Adipose tissue (tissue), 3 donors: ENCODE measurements at regions not wholly inside any gene's neighbourhood (a gene's known extent, or its start where the extent isn't known, plus 50 kb on each side); places are given as distances from the start of the nearest gene placed in this dataset.
"Not testable (repeated sequence)": the region's sequence is repeated elsewhere in the genome, so short reads cannot be mapped to it uniquely, and the experiment has no call there.

Experiments
- H3K27ac ChIP-seq: one replicate; pipeline ENCODE4 v1.5.1; 2013; ENCODE audit warnings: low read depth, low read length
- WGBS, 3 donors: extraction: QIAGEN DNeasy Blood & Tissue Kit; methylation state at CpG; one replicate each; pipeline ENCODE4 v1.1.7; 2013; 5-methylcytosine and 5-hydroxymethylcytosine counted together
- donor health status: healthy with polysubstance abuse.
- donor health status: Bipolar disorder and iron deficiency.
- donor health status: healthy.

DNA sequence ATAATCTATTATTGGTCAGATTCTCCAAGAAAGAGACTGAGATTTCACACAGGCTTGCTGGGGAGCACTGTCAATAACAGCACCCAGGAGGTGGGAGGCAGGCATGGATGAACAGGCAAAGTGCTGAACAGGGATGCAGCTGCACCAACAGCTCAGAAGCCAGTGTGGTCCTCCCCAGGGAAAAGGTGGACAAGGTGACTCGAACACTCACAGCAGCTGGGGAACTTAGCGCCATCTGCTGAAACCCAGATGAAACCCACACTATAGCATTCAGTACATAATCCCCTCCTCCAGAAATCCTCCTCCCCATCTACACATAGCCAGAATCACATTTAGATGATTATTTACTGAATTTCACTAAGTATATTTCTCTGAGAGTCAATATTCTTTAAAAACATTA, 255.2 kb upstream of the WSB1 start:
- 18 to 38% (median 30%) methylated on average over 2 of the region's 2 CpGs for WGBS, 3 donors
- H3K27ac ChIP-seq = no peak overlapping the region

DNA sequence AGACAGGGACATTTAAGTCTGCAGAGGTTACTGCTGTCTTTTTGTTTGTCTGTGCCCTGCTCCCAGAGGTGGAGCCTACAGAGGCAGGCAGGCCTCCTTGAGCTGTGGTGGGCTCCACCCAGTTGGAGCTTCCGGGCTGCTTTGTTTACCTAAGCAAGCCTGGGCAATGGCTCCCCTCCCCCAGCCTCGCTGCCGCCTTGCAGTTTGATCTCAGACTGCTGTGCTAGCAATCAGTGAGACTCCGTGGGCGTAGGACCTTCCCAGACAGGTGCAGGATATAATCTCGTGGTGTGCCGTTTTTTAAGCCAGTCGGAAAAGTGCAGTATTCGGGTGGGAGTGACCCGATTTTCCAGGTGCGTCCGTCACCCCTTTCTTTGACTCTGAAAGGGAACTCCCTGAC, 248.9 kb upstream of the WSB1 start:
- WGBS, 3 donors = 77 to 82% (median 81%) methylated on average over 12 of the region's 12 CpGs
- H3K27ac ChIP-seq = not testable (repeated sequence)

DNA sequence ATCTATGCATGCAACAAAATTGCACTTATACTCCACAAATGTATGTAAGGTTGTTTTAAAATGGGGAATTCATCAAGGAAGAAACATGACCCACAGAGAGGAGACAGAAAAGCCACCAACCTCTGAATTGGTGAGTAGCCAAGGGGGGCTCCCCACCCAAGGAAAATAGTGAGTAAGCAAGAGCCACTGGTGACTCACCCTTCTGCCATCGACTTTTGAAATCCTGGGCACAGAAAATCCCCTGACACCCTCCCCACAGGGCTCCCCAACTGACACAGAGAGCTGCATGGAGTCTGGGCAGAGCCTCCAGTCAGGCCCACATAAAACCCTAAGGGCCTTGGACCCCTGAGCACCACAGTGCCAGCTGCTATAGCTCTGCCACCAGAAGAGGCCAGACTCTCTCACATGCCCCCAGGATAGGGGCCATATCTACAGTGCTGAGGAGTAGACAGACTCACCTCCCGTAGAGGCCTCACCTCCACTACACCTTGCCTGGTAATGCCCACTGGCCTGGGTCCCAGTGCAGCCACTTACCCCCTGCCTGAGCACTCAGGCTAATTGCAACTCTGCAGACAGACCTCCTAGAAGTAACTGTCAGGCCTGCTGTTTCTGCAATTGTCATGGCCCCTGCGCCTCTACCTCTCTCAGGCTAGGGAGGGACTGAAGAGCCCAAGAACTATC, 244.7 kb upstream of the WSB1 start:
- 46 to 55% (median 48%) methylated on average over 3 of the region's 3 CpGs for WGBS, 3 donors
- H3K27ac ChIP-seq = no peak overlapping the region

DNA sequence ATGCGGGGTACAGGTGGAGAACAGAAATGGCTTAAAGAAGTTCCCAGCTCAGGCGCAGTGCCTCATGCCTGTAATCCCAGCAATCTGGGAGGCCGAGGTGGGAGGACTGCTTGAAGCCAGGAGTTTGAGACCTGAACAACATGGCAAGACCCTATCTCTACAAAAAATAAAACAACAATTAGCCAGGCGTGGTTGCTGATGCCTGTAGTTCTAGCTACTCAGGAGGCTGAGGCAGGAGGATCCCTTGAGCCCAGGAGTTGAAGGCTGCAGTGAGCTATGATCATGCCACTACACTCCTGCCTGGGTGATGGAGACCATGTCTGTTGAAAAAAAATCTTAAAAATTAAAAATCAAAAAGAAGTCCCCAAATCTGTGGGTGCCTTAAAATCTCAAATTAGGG, 228.3 kb upstream of the WSB1 start:
- WGBS, 3 donors = 60 to 71% (median 65%) methylated on average over 4 of the region's 4 CpGs
- H3K27ac ChIP-seq = no peak overlapping the region

DNA sequence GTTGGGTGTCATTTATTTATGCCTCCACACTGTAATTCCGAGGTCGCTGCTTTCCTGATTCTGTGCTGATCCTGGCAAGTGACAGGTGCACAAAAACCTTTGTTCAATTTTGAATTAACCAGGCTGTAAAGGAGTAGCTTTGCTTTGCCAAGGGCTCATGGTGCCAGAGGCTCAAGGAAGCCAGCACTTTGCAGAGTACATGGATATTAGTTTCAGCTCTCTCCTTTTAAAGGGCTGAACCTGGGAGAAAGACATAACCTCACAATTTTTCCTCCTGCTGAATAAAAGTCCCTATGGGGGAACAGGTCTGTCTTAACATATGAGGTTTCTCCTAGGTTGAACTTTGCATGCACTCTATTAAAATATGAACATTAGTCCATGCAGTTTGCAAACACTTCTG, 227.6 kb upstream of the WSB1 start:
- H3K27ac ChIP-seq = no peak overlapping the region
- 34 to 49% (median 40%) methylated on average over 2 of the region's 2 CpGs for WGBS, 3 donors

DNA sequence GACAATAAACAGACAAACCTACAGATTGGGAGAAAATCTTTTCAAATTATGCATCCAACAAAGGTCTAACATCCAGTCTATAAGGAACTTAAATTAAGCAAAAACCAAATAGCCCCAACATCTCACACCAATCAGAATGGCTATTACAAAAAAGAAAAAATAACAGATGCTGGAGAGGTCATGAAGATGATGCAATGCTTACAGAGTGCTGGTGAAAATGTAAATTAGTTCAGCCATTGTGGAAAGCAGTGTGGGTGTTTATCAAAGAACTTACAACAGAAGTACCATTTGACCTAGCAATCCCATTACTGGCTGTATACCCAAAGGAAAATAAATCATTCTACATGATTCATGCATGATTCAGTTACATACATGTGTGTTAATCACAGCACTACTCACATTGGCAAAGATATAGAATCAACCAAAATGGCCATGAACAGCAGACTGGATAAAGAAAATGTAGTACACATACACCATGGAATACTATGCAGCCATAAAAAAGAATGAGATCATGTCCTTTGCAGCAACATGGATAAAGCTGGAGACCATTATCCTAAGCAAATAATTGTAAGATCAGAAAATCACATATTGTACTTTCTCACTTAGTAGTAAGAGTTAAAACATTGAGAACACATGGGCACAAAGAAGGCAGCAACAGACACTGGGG, 223.9 kb upstream of the WSB1 start:
- no peak overlapping the region for H3K27ac ChIP-seq

DNA sequence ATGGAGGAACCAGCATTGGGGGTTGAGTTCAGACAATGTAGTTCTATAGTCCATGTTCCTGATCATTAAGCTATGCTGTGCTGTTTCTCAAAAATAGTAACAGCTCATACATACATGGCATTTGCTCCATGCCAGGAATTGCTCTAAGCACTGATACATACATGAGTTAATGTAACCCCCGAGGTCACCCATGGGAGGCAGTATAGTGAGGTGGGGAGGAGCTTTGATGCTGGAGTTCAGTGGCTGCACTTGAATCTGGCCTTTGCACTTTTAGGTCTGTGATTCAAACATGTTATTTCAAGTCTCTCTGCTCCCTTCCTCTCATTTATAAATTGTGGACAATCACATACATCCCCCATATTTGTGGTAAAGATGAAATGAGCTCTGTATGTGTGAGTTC, 223.1 kb upstream of the WSB1 start:
- H3K27ac ChIP-seq = no peak overlapping the region
- WGBS, 3 donors = 49 to 72% (median 53%) methylated on average over 1 of the region's 1 CpG

DNA sequence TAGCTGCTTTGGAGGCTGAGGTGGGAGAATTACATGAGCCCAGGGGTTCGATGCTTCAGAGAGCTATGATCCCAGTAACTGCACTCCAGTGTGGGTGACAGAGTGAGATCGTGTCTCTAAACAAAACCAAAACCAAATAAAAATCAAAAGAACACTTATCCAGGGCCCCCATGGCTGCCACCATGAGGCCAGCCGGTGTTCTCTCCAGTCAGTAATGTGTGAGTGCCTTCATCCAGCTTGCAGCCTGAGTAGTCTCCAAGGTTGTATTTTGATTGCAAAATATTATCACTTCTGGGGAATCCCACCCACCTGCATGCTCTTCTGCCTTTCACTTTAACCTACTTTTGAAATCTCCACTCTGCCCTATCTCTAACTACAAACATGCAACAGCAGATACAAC, 221.0 kb upstream of the WSB1 start:
- 32 to 50% (median 43%) methylated on average over 3 of the region's 3 CpGs for WGBS, 3 donors
- H3K27ac ChIP-seq = no peak overlapping the region

DNA sequence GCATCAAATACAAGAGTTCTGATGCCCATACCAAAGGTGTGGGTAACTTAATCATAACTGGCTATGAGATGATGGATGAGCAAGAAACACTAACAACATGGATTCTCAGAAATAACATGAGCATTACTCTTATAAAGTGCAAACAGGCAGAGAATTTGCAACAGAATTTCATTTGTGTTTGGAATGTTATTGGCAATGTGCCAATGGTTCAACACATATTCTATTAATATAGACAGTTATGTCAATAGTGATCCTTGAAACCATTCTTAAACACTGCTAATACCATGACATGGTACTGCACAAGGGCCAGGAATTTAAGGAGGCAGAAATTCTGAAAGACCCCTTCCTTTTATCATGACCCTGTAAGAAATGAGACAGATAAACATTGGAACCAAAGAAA, 217.1 kb upstream of the WSB1 start:
- no peak overlapping the region for H3K27ac ChIP-seq

DNA sequence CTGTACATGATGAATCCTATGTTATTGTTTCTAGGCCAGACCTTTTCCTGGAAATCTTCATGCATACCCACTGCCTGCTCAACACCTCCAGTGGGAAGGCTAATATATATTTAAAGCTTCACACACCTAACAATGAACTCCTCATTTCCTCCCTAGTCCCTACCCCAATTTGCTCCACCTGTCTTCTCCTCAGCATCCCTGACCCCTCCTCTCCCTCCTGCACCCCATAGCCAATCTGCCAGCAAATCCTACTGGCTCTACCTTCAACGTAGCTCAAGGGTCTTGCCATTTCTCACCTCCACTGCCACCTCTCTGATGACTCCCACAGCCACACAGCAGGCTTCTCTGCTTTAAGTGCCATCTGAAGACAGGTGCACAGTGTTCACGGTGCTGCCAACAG, 215.6 kb upstream of the WSB1 start:
- no peak overlapping the region for H3K27ac ChIP-seq
- 30 to 42% (median 36%) methylated on average over 2 of the region's 2 CpGs for WGBS, 3 donors

DNA sequence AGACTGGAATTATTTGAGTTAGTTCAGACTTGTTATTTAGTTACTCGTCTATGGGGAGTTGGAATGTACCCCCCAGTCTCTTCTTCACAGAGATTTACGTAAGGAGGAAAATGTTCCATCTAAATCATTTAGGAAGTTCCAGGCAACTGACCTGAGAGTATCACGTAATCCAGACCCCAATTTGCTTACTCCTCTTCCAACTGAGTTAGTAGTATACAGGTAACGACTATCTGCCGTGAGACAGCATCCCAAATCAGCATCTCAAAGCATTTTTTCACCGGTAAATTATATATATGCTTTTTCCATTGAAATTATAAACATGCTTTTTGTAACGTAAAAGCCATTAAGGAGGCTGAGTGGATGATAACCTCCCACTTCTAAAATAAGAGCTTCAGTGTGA, 214.3 kb upstream of the WSB1 start:
- 34 to 60% (median 49%) methylated on average over 7 of the region's 7 CpGs for WGBS, 3 donors
- no peak overlapping the region for H3K27ac ChIP-seq

DNA sequence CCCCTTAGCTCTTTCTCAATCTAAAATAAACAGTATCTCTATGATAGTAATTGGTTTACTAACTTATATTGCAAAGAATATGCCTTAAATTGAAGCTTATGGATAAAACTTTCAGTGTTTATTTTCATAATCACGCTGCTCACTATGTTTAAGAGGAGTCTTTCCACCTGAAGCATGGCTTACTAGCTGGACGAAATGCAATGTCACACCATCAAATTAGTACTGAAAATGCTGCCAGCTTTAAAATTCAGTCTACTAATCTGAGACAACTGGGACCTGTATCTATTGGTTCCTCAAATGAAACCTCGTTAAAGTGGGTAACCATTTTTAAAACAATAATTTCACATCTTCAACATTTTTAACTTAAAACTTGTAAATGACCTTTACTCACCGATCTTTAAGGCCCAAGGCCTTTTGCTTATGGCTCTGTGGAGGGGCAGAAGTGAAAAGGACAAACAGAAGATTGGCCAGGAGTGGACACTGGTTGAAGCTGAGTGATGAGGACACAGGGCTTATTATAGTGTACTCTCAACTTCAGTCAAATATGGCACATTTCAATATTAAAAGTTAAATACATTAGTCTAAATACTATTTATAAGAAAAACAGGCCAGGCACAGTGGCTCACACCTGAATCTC, 212.8 kb upstream of the WSB1 start:
- no peak overlapping the region for H3K27ac ChIP-seq
- WGBS, 3 donors = 58 to 67% (median 66%) methylated on average over 4 of the region's 4 CpGs

DNA sequence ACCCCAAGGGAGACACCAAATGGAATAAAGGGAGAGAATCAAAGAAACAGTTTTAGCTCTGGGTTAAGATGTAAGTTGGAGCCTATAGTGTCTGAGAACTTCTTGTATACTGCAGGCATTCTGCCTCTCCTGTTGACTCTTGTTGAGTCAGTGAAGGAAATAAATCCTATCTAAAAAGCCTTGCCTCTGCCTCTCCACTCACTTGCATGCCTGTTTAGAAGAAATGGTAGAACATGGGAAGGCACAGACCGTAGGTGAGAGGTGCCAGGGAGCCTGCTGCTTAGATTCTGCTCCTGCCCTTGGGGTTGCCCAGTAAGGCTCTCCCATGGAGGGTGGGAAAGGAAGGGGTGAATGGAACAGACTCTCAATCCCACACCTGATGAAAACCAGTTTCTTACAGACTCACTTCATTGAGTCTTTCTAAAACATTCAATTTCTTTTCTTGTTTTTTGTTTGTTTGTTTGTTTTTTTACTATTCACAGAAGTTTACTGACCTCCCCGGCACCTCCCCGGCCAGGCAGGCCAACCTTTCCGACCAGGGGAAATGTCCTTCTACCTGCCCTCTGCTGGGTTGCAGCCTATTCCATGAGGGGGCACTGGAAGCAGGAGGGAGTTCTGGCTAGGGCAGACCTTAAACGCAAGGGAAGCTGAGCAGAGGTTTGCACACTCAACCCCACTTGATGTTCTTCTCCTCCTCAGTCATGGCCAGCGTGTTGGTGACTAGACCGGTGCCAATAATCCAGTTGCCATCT, 211.7 kb upstream of the WSB1 start:
- WGBS, 3 donors = 73 to 78% (median 75%) methylated on average over 7 of the region's 7 CpGs

DNA sequence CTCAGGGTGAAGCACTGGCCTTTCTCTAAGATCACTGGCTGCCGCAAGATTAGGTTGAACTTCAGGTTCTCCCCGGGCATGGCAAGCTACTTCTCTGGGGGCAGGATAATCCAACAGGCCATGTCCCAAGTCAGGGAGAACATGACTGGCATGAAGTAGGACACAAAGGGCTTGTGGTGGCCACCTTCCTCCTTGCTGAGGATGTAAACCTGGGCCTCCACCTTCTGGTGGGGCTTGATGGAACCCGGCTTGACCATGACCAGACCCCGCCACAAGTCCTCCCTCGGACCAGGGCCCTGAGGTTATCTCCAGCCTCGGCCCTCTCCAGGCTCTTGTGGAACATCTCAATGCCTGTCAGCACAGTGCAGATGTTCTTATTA, 211.1 kb upstream of the WSB1 start:
- H3K27ac ChIP-seq = no peak overlapping the region
- WGBS, 3 donors = 79 to 86% (median 86%) methylated on average over 6 of the region's 6 CpGs

More for the DNA sequence above, 211.7 kb upstream of the WSB1 start:
- no peak overlapping the region for H3K27ac ChIP-seq

DNA sequence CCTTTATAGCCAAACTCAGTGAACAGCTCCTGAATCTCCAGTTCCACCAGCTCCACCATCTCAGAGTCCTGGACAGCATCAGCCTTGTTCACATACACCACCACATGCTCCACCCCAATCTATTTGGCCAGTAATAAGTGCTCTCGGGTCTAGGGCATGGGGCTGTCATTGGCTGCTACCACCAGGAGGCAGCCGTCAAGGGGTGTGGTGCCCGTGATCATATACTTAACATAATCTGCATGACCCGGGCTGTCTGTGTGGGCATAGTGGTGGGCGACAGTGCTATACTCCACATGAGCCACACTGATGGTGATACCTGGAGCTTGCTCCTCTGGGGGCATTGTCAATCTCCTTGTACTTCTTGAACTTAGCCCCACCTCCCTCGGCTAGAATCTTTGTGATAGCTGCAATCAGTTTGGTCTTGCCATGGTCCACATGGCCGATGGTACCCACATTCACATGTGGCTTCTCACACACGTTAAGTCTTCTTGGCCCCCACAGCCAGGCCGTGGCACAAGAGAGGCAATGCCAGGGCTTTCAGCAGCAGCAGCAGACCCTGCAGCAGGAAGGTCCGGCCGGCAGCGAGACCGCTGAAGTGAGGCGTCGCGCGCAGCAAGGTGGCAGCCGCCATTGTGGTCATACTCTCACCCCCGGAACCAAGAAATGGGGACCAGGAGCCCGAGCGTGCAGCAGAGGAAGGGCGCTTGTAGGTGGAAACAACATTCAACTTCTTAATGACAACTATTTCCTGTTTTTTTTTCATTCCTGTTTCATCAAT, 210.3 kb upstream of the WSB1 start:
- 82 to 89% (median 85%) methylated on average over 22 of the region's 22 CpGs for WGBS, 3 donors
- no peak overlapping the region for H3K27ac ChIP-seq

DNA sequence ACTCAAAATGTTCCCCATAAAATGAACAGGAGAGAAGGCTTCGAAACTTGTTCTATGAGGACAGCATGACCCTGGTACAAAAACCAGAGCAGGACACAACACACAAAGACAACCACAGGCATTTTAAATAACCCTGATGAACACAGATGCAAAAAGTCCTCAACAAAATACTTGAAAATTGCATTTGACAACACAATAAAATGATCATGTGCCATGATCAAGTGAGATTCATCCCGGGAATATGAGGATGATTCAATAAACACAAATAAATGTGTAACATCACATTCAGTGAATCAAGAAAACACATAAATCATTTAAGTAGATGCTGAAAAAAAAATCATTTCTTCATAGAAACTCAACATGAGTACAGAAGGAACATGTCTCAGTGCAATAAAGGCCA, 208.4 kb upstream of the WSB1 start:
- WGBS, 3 donors = 55 to 67% (median 64%) methylated on average over 2 of the region's 2 CpGs
- H3K27ac ChIP-seq = no peak overlapping the region

DNA sequence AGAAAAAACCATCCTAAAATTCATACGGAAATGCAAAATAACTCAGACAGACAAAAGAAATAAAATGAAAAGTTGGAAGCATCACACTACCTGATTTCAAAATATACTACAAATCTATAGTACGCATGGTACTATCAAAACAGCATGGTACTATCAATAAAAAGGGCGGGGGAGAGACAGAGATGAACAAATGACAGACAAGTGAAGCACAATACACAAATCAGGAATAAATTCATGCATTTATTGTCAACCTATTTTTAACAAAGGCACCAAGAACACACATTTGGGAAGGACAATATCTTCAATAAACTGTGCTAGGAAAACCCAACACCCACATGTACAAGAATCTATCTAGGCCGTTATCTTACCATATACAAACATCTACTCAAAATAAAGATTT, 207.4 kb upstream of the WSB1 start:
- H3K27ac ChIP-seq = no peak overlapping the region
- 58 to 74% (median 65%) methylated on average over 4 of the region's 4 CpGs for WGBS, 3 donors

DNA sequence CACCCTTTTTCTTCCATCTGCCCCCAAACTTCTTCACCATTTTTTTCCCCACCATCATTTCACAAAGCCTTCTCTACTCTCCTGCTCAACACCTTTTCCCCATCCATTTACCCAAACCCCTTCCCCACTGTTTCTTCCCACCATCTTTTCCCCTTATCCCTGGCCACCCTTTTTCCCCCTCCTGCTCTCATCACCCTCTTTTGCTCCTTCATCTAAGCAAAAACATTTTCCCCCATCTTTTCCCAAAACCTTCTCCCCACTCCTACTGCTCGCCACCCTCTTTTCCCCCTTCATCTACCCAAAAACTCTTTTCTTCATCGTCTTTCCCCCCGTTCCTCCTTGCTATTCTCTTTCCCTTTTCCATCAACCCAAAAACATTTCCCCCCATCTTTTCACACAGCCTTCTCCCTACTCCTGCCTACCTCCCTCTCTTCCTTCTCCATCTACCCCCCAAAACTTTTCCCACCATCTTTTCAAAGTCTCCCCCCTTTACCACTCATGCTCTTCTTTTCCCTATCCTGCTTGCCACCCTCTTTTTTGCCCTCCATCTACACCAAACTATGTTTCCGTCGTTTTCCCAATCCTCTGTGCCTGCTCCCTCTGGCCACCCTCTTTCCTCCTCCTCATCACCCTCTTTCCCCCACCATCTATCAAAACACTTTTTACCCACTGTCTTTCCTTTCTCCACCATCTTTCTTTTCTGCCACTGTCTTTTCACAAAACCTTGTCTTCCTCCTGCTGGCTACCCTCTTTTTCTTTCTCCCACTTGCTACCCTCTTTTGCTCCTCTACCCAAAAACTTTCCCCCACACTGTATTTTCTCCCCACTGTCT, 205.8 kb upstream of the WSB1 start:
- WGBS, 3 donors = 57 to 71% (median 65%) methylated on average over 5 of the region's 5 CpGs
- H3K27ac ChIP-seq = no peak overlapping the region
